GM18868 (cell line): ENCODE measurements at regions not wholly inside any gene's neighbourhood (a gene's known extent, or its start where the extent isn't known, plus 50 kb on each side); places are given as distances from the start of the nearest gene placed in this dataset.
A peak's percentile ranks its signal among the peaks of the same experiment; 100 is the strongest.

Experiments used
- ATAC-seq: cut with Tn5 transposase; IDR thresholded peaks from one replicate; pipeline ENCODE4 v1.9.1; 2021; ENCODE audit warnings: mild to moderate bottlenecking, moderate library complexity; ENCODE audit not compliant: unreplicated experiment

GRCh38 chr6:87860902-87861301, 158.9 kb upstream of the AKIRIN2 start:
- ATAC-seq, result no peak

- no peak for ATAC-seq
These were observed 156.4 kb upstream of the AKIRIN2 start for GRCh38 chr6:87858440-87858839.

- no peak for ATAC-seq
These were observed 149.8 kb upstream of the AKIRIN2 start for GRCh38 chr6:87851674-87852299.

GRCh38 chr6:87848616-87849015, 146.6 kb upstream of the AKIRIN2 start:
- no peak for ATAC-seq

GRCh38 chr6:87847830-87848210, 145.8 kb upstream of the AKIRIN2 start:
- no peak for ATAC-seq

- ATAC-seq, result no peak
These were observed 145.2 kb upstream of the AKIRIN2 start for GRCh38 chr6:87847135-87847829.

- no peak for ATAC-seq
These were observed 144.4 kb upstream of the AKIRIN2 start for GRCh38 chr6:87846434-87846833.

- ATAC-seq, result no peak
These were observed 138.3 kb upstream of the AKIRIN2 start for GRCh38 chr6:87840324-87840723.

GRCh38 chr6:87837876-87838275, 135.8 kb upstream of the AKIRIN2 start:
- no peak for ATAC-seq

GRCh38 chr6:87837444-87837843, 135.4 kb upstream of the AKIRIN2 start:
- ATAC-seq, result no peak

- ATAC-seq, result peak; percentile 75
These were observed 130.2 kb upstream of the AKIRIN2 start for GRCh38 chr6:87832025-87832825.

GRCh38 chr6:87830907-87831306, 128.9 kb upstream of the AKIRIN2 start:
- no peak for ATAC-seq

GRCh38 chr6:87829622-87830121, 127.6 kb upstream of the AKIRIN2 start:
- no peak for ATAC-seq

- ATAC-seq, result no peak
These were observed 126.0 kb upstream of the AKIRIN2 start for GRCh38 chr6:87828044-87828443.

- no peak for ATAC-seq
These were observed 125.3 kb upstream of the AKIRIN2 start for GRCh38 chr6:87827346-87827745.

GRCh38 chr6:87826424-87826823, 124.4 kb upstream of the AKIRIN2 start:
- no peak for ATAC-seq

- peak; percentile 60 for ATAC-seq
These were observed 123.8 kb upstream of the AKIRIN2 start for GRCh38 chr6:87825821-87826221.

GRCh38 chr6:87824958-87825491, 123.0 kb upstream of the AKIRIN2 start:
- ATAC-seq, result peak; percentile 41

- no peak for ATAC-seq
These were observed 120.0 kb upstream of the AKIRIN2 start for GRCh38 chr6:87822011-87822410.

GRCh38 chr6:87820343-87820984, 118.4 kb upstream of the AKIRIN2 start:
- no peak for ATAC-seq

- no peak for ATAC-seq
These were observed 115.2 kb upstream of the AKIRIN2 start for GRCh38 chr6:87817183-87817582.
